ENCODE measurements at regions not wholly inside any gene's neighbourhood (a gene's known extent, or its start where the extent isn't known, plus 50 kb on each side); places are given as distances from the start of the nearest gene placed in this dataset.

- TF ChIP-seq POLR2AphosphoS5 (IDR thresholded peaks at IDR 0.05) (no peak), CTCF (IDR thresholded peaks at IDR 0.05; ENCODE audit: poor library complexity, severe bottlenecking) (no peak), EZH2 (IDR thresholded peaks at IDR 0.05; ENCODE audit: borderline replicate concordance, insufficient read depth, low read length, poor library complexity, severe bottlenecking) (no peak), TAF1 (IDR thresholded peaks at IDR 0.05; ENCODE audit: low read depth) (no peak), REST (IDR thresholded peaks at IDR 0.05; ENCODE audit: borderline replicate concordance) (no peak), MXI1 (conservative IDR thresholded peaks at IDR 0.05; ENCODE audit: poor library complexity, severe bottlenecking) (no peak)
Observed at GRCh38 chr1:38497921-38498656, 361.5 kb downstream of the RRAGC start.

Measured in neural cell (in vitro differentiated cells).